Astrocyte of the spinal cord (primary cell): ENCODE measurements at regions not wholly inside any gene's neighbourhood (a gene's known extent, or its start where the extent isn't known, plus 50 kb on each side); places are given as distances from the start of the nearest gene placed in this dataset.

Experiments
- DNase-seq: peaks from one replicate; pipeline ENCODE4 v3.0.0; 2011; ENCODE audit warnings: low read depth, low spot score
- H3K4me3 ChIP-seq: 2 replicates; pipeline ENCODE4 v1.5.1; 2011; ENCODE audit warnings: low read depth, mild to moderate bottlenecking, low read length, moderate library complexity
- in situ Hi-C: cut with HindIII; loops from 2 replicates; pipeline ENCODE4 v1.10.0; 2017; ENCODE audit warnings: low sequenced_read_pairs
- TF ChIP-seq, protein P1 (sequence below): IDR thresholded peaks from 2 replicates; pipeline ENCODE4 v1.5.1; 2012; ENCODE audit warnings: low read depth, mild to moderate bottlenecking, low read length, inconsistent platforms

DNA sequence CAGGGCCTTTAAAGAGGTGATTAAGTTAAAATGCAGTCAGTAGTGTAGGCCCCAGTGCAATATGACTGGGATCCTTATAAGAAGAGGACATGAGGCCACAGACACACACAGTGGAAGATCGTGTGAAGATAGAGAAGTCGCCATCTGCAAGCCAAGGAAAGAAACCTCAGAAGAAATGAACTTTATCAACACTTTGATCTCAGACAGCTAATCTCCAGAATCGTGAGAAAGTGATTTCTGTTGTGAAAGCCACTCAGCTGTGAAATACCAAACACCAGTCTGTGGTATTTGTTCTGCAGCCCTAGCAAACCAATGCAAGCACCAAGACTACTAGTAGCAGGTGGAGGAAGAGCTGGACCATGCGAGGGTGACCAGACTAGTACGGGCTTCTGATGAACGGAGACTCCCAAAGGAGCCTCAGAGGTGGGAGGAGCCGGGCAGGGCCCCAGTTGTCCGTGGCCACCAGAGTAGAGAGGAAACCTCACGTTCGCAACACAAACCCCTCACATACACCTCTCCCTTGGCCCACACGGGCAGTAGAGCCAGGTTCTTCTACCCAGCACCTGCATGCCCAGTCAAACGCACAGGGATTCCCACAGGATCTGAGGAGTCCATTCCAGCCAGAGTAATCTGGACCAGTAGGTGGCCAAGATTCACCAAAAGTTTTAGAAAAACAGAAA is 243.0 kb downstream of the TTC8 start:
- H3K4me3 ChIP-seq: no peak overlapping the region
- in situ Hi-C loops: no loop called here
- TF ChIP-seq, protein P1, sequence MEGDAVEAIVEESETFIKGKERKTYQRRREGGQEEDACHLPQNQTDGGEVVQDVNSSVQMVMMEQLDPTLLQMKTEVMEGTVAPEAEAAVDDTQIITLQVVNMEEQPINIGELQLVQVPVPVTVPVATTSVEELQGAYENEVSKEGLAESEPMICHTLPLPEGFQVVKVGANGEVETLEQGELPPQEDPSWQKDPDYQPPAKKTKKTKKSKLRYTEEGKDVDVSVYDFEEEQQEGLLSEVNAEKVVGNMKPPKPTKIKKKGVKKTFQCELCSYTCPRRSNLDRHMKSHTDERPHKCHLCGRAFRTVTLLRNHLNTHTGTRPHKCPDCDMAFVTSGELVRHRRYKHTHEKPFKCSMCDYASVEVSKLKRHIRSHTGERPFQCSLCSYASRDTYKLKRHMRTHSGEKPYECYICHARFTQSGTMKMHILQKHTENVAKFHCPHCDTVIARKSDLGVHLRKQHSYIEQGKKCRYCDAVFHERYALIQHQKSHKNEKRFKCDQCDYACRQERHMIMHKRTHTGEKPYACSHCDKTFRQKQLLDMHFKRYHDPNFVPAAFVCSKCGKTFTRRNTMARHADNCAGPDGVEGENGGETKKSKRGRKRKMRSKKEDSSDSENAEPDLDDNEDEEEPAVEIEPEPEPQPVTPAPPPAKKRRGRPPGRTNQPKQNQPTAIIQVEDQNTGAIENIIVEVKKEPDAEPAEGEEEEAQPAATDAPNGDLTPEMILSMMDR: no peak
- no peak for DNase-seq

DNA sequence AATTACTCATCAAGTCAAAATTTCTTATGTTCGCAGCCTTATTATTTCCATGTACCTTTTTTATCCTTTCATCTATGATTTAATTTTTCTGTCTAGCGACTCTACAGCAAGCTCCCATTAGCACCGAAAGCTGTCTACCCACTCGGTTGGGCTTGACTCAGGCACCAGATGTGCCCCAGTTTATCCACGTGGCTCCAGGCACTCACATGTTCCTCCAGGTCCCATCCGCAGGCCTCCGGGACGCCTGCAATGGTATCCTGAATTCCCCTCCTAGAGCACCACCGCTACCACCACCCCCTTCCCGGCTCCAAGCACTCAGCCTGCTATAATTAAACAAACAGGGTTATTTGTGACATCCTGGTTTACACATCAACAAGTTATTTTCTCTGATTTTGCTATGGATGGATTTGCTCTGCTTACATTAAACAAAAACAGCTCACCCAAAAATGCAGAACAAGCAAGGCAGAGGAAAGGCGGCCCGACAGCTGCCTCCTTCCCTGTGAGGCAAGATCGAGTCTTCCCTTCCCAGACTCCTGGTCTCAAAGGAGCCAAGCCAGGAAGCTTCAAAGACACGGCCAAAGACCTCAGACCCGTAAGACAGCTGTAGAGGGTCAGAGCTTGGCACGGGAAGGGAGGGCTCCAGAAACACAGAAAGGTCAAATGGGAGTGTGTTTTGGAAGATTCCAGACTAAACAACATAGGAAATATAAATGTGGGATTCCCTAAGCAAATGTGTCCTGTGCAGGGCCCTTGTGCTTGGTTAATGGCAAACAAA is 253.8 kb downstream of the TTC8 start:
- in situ Hi-C loops: no loop called here
- TF ChIP-seq, protein P1: no peak

DNA sequence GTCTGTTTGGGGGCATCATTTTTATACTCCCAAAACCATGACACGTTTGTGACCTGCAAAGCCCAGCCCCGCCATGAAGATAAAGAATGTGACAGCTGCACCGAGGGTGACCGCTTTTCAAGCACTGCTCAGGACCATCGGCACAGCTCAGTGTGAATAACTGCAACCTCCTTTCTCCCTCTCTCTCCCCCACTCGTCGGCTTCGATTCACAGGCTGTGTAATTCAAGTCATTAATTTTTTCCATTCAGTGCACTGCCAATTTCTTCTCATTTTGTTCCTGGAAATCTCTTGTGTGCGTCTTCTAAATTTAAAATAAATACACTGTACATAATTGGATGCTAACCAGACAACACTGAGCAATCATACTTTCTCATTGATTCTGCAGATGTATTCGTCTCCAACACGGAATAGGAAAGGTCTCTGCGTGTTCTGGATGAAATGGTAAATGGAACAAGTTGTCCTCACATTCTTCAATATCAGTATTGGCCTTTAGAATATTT is 260.8 kb downstream of the TTC8 start:
- no peak for DNase-seq
- H3K4me3 ChIP-seq: no peak overlapping the region
- TF ChIP-seq, protein P1: no peak
- in situ Hi-C loops: no loop called here

More for the DNA sequence above, 253.8 kb downstream of the TTC8 start:
- no peak overlapping the region for H3K4me3 ChIP-seq
- DNase-seq: no peak

DNA sequence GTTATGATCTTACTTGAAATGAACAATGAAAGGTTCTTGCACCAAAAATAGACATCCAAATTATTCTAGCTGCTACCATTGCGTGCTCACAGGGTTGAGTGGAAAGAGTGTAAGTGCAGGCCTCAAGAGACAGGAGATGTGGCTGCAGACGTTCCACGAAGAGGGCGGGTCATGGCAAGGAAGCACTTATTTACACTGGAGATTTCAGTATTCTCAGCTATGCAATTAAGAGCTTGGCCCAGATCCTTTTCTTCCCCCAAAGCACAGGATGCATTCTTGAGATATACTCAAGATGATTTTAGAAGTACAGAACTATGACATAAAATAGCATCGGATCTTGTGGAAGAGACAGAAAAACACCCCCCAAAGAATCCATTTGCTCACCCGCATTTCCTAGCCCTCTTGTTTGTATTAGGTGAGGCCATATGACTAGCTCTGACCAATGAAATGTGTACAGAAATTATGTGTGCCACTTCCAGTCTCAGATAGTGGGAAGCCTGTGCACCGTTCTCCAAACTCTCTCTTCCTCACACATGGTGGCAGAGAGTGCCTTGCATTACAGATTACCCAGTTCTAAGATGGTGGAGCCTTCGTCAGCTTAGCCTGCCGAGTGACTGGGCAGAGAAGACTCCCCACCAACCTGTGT is 261.4 kb downstream of the TTC8 start:
- DNase-seq: no peak
- H3K4me3 ChIP-seq: no peak overlapping the region
- in situ Hi-C loops: no loop called here
- TF ChIP-seq, protein P1: no peak

DNA sequence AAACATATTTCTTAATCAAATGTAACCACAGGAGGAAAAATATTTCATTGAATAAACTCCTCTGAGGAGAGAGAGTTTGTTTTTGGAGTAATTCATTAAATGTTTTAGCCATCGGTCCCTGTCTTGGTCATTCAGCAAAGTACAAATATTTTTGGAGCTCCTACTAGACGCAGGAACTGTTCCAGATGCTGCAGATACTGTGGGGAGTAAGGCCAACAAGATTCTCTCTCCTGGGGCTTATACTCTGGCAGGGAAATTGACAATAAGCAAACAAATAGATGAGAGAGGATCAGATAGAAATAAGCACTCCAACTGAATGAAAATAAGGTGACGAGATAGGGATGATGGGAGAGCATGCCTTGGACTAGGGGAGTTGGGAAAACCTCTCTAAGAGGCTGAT is 264.1 kb downstream of the TTC8 start:
- no peak overlapping the region for H3K4me3 ChIP-seq
- TF ChIP-seq, protein P1: no peak
- in situ Hi-C loops: no loop called here
- no peak for DNase-seq

DNA sequence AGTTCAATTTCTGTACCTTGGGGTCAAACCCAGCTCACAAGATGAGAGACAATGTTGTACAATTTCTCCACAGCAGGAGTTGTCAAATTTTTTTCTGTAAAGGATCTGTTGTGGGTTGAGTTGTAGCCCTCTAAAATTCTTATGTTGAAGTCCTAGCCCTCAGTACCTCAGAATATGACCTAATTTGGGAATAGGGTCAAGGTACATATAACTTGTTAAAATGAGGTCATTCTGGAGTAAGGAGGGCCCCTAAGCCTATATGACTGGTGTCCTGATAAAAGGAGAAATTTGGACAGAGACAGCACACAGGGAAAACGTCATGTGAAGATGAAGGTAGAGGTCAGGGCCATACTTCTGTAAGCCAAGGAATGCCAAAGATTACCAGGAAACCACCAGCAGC is 264.9 kb downstream of the TTC8 start:
- no peak overlapping the region for H3K4me3 ChIP-seq
- TF ChIP-seq, protein P1: no peak
- no peak for DNase-seq
- in situ Hi-C loops: no loop called here
